BLaER1 treated with 17β-estradiol and CSF1 and Interleukin-3, amounts not matched to agents 10 nM and 100 nM (cell line): ENCODE measurements at regions not wholly inside any gene's neighbourhood (a gene's known extent, or its start where the extent isn't known, plus 50 kb on each side); places are given as distances from the start of the nearest gene placed in this dataset.
"Not testable (repeated sequence)": the region's sequence is repeated elsewhere in the genome, so short reads cannot be mapped to it uniquely, and the experiment has no call there.

Experiments used
- H3K27ac ChIP-seq, 11 experiments: shearing (Covaris generic); formaldehyde crosslinking; 2 replicates each; pipeline ENCODE4 v1.8.1; 2022
- H3K27me3 ChIP-seq, 11 experiments: shearing (Covaris generic); formaldehyde crosslinking; 2 replicates each; pipeline ENCODE4 v1.8.1; 2022
- H3K36me3 ChIP-seq, 11 experiments: shearing (Covaris generic); formaldehyde crosslinking; 2 replicates each; pipeline ENCODE4 v1.8.1; 2022
- H3K4me1 ChIP-seq, 10 experiments: shearing (Covaris generic); formaldehyde crosslinking; 2 replicates each; pipeline ENCODE4 v1.8.1; 2022
- H3K4me2 ChIP-seq, 11 experiments: shearing (Covaris generic); formaldehyde crosslinking; 2 replicates each; pipeline ENCODE4 v1.8.1; 2022
- H3K4me3 ChIP-seq, 10 experiments: shearing (Covaris generic); formaldehyde crosslinking; 2 replicates each; pipeline ENCODE4 v1.8.1; 2022
- H3K9ac ChIP-seq, 11 experiments: shearing (Covaris generic); formaldehyde crosslinking; 2 replicates each; pipeline ENCODE4 v1.8.1; 2022
- H3K9me3 ChIP-seq, 11 experiments: shearing (Covaris generic); formaldehyde crosslinking; replicated peaks in 1 of 11; 2 replicates each; pipeline ENCODE4 v1.8.1; 2022
- H4K20me1 ChIP-seq, 11 experiments: shearing (Covaris generic); formaldehyde crosslinking; 2 replicates each; pipeline ENCODE4 v1.8.1; 2022
- Cebpa-rat ChIP-seq, 11 experiments: shearing (Covaris generic); IDR thresholded peaks; 2 replicates each; pipeline ENCODE4 v1.8.1; 2022

DNA sequence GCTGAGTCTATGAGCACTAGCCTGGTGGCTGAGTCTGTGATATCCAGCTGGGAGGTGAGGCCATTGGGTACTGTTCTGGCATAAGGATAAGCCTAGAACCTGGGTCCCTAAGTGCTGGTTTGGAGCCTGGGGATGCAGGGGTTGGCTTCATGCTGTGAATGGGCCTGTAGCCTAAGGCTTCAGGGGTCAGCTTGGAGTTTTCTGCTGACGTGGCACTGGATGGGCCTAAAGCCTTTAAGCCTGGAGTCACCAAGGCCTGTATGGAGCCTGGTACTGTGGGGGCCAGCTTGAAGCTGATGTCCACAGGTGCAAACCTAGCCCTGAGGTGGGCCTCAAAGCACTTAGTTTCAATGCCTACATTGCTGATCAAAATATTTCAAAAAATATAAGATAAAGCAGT lies 979.6 kb upstream of the POU3F4 start:
- Histone ChIP-seq H3K36me3 (no peaks in the 10 kb centered on the region), H3K4me1 (no peaks in the 10 kb centered on the region), H3K9me3 (no peaks in the 10 kb centered on the region), H3K4me3 (no peak overlapping the region), H3K4me2 (no peak overlapping the region), H3K9ac (no peak overlapping the region), H3K27ac (no peak overlapping the region), H4K20me1 (0 out of 22 replicates have a peak, but pooled peaks cover 0 to 4% (median 0%) of the 10 kb centered on the region in 11 experiments), H3K27me3 (peaks cover 22 to 75% (median 53%) of the 10 kb centered on the region in 11 experiments; a peak in 19 of 22 replicates)
- TF ChIP-seq Cebpa-rat (IDR thresholded peaks at IDR 0.05): no peak

- H4K20me1 ChIP-seq: no peaks in the 10 kb centered on the region
- TF ChIP-seq Cebpa-rat (IDR thresholded peaks at IDR 0.05): no peak
- peaks cover 0 to 10% (median 5%) of the 10 kb centered on the region in 11 experiments; a peak in 8 of 22 replicates for H3K9me3 ChIP-seq
- H3K4me3 ChIP-seq: no peak overlapping the region
- H3K4me2 ChIP-seq: no peak overlapping the region
- no peaks in the 10 kb centered on the region for H3K36me3 ChIP-seq
- no peak overlapping the region for H3K9ac ChIP-seq
- H3K27me3 ChIP-seq: peaks cover 31 to 68% (median 52%) of the 10 kb centered on the region in 11 experiments; a peak in 21 of 22 replicates
- no peaks in the 10 kb centered on the region for H3K4me1 ChIP-seq
- H3K27ac ChIP-seq: no peak overlapping the region
Observed at GRCh38 chrX:82534086-82534597, 973.9 kb upstream of the POU3F4 start.

DNA sequence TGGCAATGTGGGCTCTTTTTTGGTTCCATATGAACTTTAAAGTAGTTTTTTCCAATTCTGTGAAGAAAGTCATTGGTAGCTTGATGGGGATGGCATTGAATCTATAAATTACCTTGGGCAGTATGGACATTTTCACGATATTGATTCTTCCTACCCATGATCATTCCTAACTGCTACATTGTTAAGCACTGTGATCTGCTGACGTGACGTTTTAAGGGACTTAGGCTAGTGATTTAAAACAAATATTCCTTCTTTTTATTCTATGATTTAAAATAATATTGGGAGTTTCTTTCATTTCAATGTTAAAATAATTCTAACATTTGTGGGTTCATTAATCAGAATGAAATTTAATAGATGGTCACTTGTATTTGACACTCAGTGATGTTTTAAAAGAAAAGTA lies 970.9 kb upstream of the POU3F4 start:
- not testable (repeated sequence) for H3K4me1 ChIP-seq, H3K4me3 ChIP-seq, H3K36me3 ChIP-seq, H4K20me1 ChIP-seq, H3K27ac ChIP-seq, H3K9ac ChIP-seq, H3K4me2 ChIP-seq
- peaks cover 27 to 72% (median 55%) of the 10 kb centered on the region in 11 experiments for H3K27me3 ChIP-seq
- peaks cover 0 to 12% (median 7%) of the 10 kb centered on the region in 11 experiments; a peak in 8 of 22 replicates for H3K9me3 ChIP-seq

DNA sequence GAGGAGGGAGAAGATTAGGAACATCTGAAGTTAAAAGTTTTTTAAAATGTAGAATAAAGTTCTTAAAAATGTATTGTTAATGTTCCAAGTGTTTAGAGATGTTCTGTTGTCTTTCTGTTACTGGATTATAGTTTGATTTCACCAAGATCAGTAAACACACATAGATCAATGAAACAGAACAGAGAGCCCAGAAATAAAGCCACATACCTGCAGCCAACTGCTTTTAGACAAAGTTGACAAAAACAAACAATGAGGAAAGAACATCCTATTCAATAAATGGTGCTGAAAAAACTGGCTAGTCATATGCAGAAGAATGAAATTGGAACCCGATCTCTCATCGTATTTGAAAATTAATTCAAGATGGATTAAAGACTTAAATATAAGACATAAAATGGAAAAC lies 966.3 kb upstream of the POU3F4 start:
- no peaks in the 10 kb centered on the region for H4K20me1 ChIP-seq
- H3K27ac ChIP-seq: no peak overlapping the region
- no peak overlapping the region for H3K4me3 ChIP-seq
- H3K36me3 ChIP-seq: no peaks in the 10 kb centered on the region
- no peak overlapping the region for H3K4me2 ChIP-seq
- no peaks in the 10 kb centered on the region for H3K4me1 ChIP-seq
- TF ChIP-seq Cebpa-rat (IDR thresholded peaks at IDR 0.05): no peak
- H3K9ac ChIP-seq: no peak overlapping the region
- peaks cover 0 to 12% (median 7%) of the 10 kb centered on the region in 11 experiments; a peak in 8 of 22 replicates for H3K9me3 ChIP-seq
- peaks cover 8 to 71% (median 41%) of the 10 kb centered on the region in 11 experiments; a peak in 21 of 22 replicates for H3K27me3 ChIP-seq

- not testable (repeated sequence) for H3K4me3 ChIP-seq, H3K36me3 ChIP-seq, H3K9ac ChIP-seq, H3K27ac ChIP-seq, H4K20me1 ChIP-seq, H3K4me2 ChIP-seq, H3K4me1 ChIP-seq
- Histone ChIP-seq H3K27me3 (peaks cover 7 to 41% (median 22%) of the 10 kb centered on the region in 11 experiments; a peak in 18 of 22 replicates), H3K9me3 (peaks cover 18 to 24% (median 19%) of the 10 kb centered on the region in 11 experiments)
Observed at GRCh38 chrX:82552201-82552600, 955.9 kb upstream of the POU3F4 start.

GRCh38 chrX:82556588-82556987 lies 951.5 kb upstream of the POU3F4 start:
- Histone ChIP-seq H3K27ac (no peak overlapping the region), H3K4me2 (no peak overlapping the region), H3K36me3 (no peaks in the 10 kb centered on the region), H3K9me3 (peaks cover 20 to 28% (median 22%) of the 10 kb centered on the region in 11 experiments), H4K20me1 (no peaks in the 10 kb centered on the region), H3K27me3 (peaks cover 8 to 81% (median 52%) of the 10 kb centered on the region in 11 experiments; a peak in 19 of 22 replicates), H3K9ac (no peak overlapping the region), H3K4me1 (no peaks in the 10 kb centered on the region), H3K4me3 (no peak overlapping the region)
- TF ChIP-seq Cebpa-rat (IDR thresholded peaks at IDR 0.05): no peak

DNA sequence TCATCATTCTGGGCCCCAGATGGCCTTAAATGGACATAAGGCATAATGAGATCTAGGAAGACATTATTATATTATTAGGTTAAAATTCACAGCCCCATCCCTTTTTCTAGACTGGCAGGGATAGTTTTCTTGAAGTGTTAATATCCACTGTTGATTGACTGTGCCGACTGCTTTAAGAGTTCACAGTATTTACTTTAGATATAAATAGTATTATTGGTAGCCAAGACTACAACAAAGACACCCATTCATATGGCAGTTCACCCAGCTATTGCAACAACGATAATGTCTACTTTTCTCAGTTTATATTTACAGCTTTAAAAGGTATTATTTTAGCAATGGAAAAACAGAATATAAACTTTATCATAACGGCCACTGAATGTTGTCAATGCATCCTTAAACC lies 922.2 kb upstream of the POU3F4 start:
- Histone ChIP-seq H3K9me3 (peaks cover 6 to 7% (median 7%) of the 10 kb centered on the region in 11 experiments; a peak in 21 of 22 replicates), H3K4me3 (no peak overlapping the region), H3K36me3 (no peaks in the 10 kb centered on the region), H3K9ac (no peak overlapping the region), H4K20me1 (no peaks in the 10 kb centered on the region), H3K4me2 (no peak overlapping the region; a peak in 1 of 22 replicates), H3K27me3 (peaks cover 9 to 80% (median 55%) of the 10 kb centered on the region in 11 experiments; a peak in 21 of 22 replicates), H3K27ac (no peak overlapping the region), H3K4me1 (peaks cover 0 to 20% (median 11%) of the 10 kb centered on the region in 10 experiments; a peak in 9 of 20 replicates)
- TF ChIP-seq Cebpa-rat (IDR thresholded peaks at IDR 0.05): no peak

GRCh38 chrX:82589410-82589809 lies 918.7 kb upstream of the POU3F4 start:
- Histone ChIP-seq H3K4me2 (peak overlapping the region in 7 of 11 experiments; percentile 3 to 57 (median 21); a peak in 9 of 22 replicates), H3K9me3 (no peaks in the 10 kb centered on the region), H3K4me3 (no peak overlapping the region), H3K27ac (no peak overlapping the region), H3K9ac (no peak overlapping the region), H3K4me1 (peaks cover 5 to 31% (median 14%) of the 10 kb centered on the region in 10 experiments; a peak in 10 of 20 replicates), H3K27me3 (peaks cover 9 to 99% (median 80%) of the 10 kb centered on the region in 11 experiments; a peak in 21 of 22 replicates), H3K36me3 (no peaks in the 10 kb centered on the region), H4K20me1 (no peaks in the 10 kb centered on the region)
- no peak for TF ChIP-seq Cebpa-rat (IDR thresholded peaks at IDR 0.05)

DNA sequence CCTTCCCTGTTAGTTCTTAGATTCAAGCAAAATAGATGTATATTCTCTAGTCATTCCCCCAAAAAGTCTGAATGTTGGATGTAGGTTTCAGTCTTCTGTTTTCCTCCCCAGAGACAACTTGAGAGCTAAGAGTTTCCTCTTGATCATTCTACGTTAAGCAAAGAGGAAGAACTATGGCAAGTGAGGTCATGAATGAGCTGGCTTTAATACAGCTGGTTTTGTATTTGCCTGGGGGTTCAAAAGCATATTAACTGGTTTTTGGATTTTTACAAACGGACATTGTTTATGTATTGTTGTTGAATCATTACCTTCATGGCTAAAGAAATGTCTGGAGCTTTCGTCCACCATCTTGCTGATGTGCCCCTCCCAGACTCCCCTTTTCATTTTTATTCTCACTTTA lies 916.7 kb upstream of the POU3F4 start:
- peaks cover 5 to 30% (median 12%) of the 10 kb centered on the region in 10 experiments; a peak in 10 of 20 replicates for H3K4me1 ChIP-seq
- H3K27ac ChIP-seq: no peak overlapping the region; a peak in 1 of 22 replicates
- no peaks in the 10 kb centered on the region for H4K20me1 ChIP-seq
- peaks cover 9 to 99% (median 85%) of the 10 kb centered on the region in 11 experiments; a peak in 21 of 22 replicates for H3K27me3 ChIP-seq
- no peaks in the 10 kb centered on the region for H3K36me3 ChIP-seq
- no peak overlapping the region for H3K4me3 ChIP-seq
- no peak overlapping the region for H3K9ac ChIP-seq
- no peak for TF ChIP-seq Cebpa-rat (IDR thresholded peaks at IDR 0.05)
- no peaks in the 10 kb centered on the region for H3K9me3 ChIP-seq
- peak overlapping the region in 8 of 11 experiments; percentile 10 to 61 (median 31); a peak in 12 of 22 replicates for H3K4me2 ChIP-seq

- Histone ChIP-seq H4K20me1 (no peaks in the 10 kb centered on the region), H3K4me2 (no peak overlapping the region), H3K4me1 (no peaks in the 10 kb centered on the region), H3K36me3 (no peaks in the 10 kb centered on the region), H3K27ac (no peak overlapping the region), H3K27me3 (peaks cover 24 to 88% (median 76%) of the 10 kb centered on the region in 11 experiments), H3K4me3 (no peak overlapping the region), H3K9ac (no peak overlapping the region), H3K9me3 (peaks cover 4 to 25% (median 11%) of the 10 kb centered on the region in 11 experiments; a peak in 13 of 22 replicates)
- TF ChIP-seq Cebpa-rat (IDR thresholded peaks at IDR 0.05): no peak
Observed at GRCh38 chrX:82626978-82627377, 881.1 kb upstream of the POU3F4 start.
